NCI-H526 (cell line): ENCODE measurements at regions not wholly inside any gene's neighbourhood (a gene's known extent, or its start where the extent isn't known, plus 50 kb on each side); places are given as distances from the start of the nearest gene placed in this dataset.
"Not testable (repeated sequence)": the region's sequence is repeated elsewhere in the genome, so short reads cannot be mapped to it uniquely, and the experiment has no call there.

Experiments used
- DNase-seq, 2 experiments: peaks; one replicate each; lab custom pipeline; 2025; lab: John Stamatoyannopoulos, UW

- DNase-seq, result no peak
These were observed 147.4 kb upstream of the RPS23 start for GRCh38 chr5:82425591-82425990.

- no peak for DNase-seq
These were observed 146.1 kb upstream of the RPS23 start for GRCh38 chr5:82424211-82424610.

- DNase-seq, result no peak
These were observed 144.6 kb upstream of the RPS23 start for GRCh38 chr5:82422751-82423181.

DNA sequence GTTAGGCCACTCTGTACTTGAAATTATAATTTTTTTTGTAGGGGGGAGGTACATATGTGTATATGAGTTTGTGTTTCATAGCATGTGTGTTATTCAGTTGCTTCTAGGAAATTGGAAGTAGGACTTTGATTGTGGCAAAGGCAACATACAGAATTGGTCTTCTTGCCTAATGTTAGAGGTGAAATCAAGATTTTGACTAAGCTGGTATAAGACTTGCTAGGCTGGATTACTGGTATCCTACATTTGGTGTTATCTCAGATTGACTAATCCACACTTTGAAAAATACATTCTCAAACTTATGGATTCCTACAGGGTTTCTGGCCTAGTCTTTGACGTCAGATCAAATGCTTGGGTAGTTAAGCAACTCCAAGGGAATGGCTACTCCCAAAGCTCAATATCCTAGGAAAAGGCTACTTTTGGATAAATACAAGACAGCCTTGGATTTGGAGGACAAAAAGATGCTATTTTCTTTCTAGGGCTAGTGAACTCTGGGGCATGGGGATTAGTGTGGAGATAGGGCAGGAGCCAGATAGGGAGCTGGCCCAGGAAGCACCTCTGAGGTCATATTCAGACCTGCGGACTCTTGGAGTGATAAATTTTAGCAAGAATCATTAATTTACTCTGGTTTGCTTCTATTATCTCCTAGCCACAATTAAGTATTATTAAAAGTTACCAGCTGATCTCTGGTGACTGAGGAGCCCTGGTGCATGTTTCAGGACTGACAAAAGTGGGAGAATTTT is 144.0 kb upstream of the RPS23 start:
- no peak for DNase-seq

DNA sequence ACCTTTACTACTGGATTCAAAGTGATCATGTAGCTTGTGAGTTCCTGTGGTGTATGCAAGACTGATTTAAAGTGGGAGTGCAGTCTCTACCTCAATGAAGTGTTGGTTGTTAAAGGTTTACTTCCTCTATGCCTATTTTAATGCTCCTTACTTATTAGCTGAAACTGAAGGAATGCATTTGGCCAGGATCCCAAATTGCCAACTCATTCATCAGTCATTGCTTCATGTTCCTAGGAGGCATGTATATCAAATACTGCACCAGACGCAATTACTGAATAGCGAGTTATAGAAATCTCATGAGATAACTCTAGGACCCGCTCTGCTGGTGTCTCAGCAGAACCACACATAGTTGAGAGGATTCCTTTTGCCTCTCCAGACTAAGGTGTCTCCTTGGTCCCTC is 143.0 kb upstream of the RPS23 start:
- no peak for DNase-seq

DNA sequence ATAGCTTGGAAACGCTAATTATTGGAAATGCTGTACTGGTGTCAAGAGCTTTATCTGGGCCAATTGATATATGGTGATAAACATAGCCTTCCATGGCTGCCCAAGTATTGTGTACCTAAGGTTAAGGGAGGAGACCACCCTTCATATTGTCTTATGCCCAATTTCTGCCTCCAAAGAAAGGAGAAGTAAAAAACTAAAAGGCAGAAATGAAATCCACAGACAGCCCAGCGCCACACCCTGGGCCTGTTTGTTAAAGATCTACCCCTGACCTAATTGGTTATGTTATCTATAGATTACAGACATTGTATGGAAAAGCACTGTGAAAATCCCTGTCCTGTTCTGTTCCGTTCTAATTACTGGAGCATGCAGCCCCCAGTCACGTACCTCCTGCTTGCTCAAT is 142.4 kb upstream of the RPS23 start:
- DNase-seq, result not testable (repeated sequence)

GRCh38 chr5:82419559-82420332 is 141.6 kb upstream of the RPS23 start:
- peak in 1 of 2 experiments; percentile 10 for DNase-seq

GRCh38 chr5:82418608-82418950 is 140.4 kb upstream of the RPS23 start:
- DNase-seq, result no peak

- DNase-seq, result no peak
These were observed 139.8 kb upstream of the RPS23 start for GRCh38 chr5:82417776-82418607.

DNA sequence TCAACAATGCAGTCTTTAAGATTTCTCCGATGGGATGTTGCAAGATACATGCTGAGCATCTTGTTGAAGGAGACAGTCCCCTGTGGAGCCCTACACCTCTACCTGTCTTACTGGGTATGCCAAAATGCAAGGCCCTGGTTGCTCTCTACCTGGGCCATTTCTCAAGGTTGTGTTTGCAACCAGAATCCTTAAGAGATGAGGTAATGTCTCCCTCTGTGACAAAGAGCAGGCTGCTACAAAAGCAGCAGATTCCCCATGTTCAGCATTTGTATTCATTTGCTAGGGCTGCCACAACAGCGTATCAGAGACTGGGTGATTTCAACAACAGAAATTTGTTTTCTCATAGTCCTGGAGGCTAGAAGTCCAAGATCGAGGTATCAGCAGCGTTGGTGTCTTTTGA is 138.4 kb upstream of the RPS23 start:
- DNase-seq, result no peak

DNA sequence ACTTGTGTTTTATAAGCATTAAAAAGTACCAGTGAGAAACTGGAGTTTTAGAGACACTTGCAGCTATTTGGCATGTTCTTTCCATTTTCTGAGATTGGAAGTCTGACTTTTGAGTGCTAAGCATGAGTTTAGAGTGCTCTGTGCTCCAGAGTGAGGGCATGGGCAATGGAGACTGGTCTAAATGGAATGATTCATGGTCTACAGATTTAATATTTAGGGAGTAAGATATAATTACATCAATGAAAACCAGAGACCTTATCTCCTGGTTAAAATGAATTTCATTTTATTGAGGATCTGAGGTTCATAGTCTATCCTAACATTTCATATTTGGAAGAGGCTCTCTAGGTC is 135.9 kb upstream of the RPS23 start:
- DNase-seq, result no peak

DNA sequence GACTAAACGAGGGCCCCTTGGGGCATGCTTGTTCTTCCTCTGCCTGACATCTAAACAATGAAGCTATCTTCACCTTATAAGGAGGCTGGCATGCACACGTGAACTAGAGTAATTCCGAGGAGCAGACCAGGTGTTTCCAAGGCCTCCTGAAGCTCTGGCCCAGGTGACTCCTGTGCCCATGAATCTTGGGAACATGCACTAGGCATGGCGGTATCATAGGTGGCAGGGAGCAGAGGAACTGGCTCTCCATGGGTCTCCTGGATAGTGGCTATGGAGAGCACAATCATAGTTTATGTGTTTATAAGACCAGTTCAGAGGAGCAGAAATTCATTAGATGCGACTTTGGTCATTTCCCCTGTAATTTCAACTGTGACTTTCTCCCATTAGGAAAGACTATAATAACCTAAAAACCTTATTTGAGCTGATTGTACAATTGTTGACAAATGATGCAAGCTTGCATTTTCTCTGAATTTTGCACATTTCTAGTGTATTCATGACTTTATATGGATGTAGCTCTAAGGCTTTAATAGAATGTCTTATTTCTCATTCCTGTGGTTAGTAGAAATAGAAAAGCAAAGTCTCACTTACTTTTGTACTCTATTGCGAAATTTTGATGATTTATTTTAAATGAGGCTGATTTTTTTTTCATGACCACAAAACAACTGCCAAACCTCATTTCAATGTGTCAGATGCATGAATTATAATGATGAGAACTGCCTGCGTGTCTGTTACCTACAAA is 135.3 kb upstream of the RPS23 start:
- DNase-seq, result no peak

GRCh38 chr5:82408033-82408432 is 129.9 kb upstream of the RPS23 start:
- no peak for DNase-seq

DNA sequence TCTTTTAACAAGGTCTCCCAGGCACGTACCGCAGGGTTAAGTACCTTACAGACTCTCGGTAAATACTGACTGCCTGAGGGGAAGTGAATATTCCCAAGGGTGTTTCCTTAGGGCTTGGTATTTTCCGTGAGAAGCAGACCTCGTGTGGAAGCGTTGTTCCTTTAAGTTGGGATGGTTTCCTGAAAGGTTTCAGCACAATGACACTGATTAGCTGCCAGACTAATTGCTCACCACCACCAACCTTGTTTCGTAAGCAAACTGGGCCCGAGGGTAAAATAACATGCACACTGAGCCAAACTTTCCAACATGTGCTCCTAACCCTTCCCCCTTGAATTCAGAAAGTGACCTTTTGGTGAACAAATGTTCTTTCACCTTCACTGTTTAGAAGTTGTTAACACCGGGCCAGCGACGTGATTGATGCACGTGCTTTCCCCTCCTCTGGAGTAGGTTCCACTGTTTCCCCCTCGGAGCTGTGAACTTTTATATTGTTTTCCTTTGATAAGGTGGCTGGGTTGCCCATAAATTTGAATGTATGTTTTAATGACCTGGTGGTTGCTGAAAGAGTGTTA is 128.1 kb upstream of the RPS23 start:
- DNase-seq, result no peak

- DNase-seq, result no peak
These were observed 127.6 kb upstream of the RPS23 start for GRCh38 chr5:82405618-82406204.

- DNase-seq, result no peak
These were observed 127.0 kb upstream of the RPS23 start for GRCh38 chr5:82405161-82405560.

GRCh38 chr5:82404382-82404945 is 126.3 kb upstream of the RPS23 start:
- DNase-seq, result no peak

- no peak for DNase-seq
These were observed 125.6 kb upstream of the RPS23 start for GRCh38 chr5:82403724-82404123.

DNA sequence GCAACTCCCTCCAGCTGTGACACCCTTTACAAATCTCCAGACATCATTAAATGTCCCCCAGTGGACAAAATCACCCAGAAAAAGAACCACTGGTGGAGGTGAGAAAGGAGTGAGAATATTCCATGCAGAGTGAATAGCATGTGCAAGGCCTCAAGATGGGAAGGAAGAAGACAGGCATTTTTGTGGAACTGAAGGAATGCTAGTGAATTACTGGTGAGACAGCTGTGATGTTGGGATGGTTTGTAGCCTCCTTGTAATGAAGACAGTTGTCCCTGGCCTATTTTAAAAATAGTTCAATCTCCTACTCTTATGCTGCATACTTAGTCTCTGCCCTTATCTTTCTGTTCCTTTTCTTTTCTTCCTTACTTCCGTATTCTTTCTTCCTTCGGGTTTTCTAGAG is 124.9 kb upstream of the RPS23 start:
- no peak for DNase-seq

- DNase-seq, result no peak
These were observed 121.0 kb upstream of the RPS23 start for GRCh38 chr5:82399111-82399510.

DNA sequence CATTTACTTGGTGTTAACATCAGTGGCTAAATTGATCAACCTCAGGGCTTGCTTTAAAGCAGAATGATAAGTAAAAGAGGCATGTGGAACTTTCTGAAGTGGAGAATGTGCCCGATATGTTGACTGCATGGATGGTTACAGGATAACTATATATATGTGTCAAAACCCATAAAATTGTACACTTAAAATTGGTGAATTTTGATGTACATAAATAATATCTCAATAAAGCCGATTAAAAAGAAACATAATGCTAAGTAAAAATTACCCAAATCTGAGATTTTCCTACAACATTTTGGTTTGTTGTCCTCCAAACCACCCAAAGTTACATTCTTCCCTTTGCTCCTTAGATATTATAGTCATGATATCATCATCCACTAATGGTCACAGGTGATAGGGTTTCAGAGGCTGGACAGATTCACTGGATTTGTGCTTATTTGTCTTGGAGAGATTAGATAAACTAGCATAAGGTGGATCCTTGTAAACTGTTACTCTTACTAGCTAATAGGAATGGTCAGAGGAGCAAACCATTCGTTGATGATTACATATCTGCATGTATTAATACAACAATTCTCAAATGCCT is 119.7 kb upstream of the RPS23 start:
- no peak for DNase-seq
